Mesendoderm (in vitro differentiated cells): ENCODE measurements at regions not wholly inside any gene's neighbourhood (a gene's known extent, or its start where the extent isn't known, plus 50 kb on each side); places are given as distances from the start of the nearest gene placed in this dataset.
"Not testable (repeated sequence)": the region's sequence is repeated elsewhere in the genome, so short reads cannot be mapped to it uniquely, and the experiment has no call there.

Source experiments
- DNase-seq: peaks from one replicate; pipeline ENCODE4 v3.0.0; 2013
- H2AK5ac ChIP-seq: 2 replicates; pipeline ENCODE4 v1.6.1; 2013; ENCODE audit warnings: low read length, inconsistent platforms
- H2BK120ac ChIP-seq: 2 replicates; pipeline ENCODE4 v1.6.1; 2013; ENCODE audit warnings: low read depth, mild to moderate bottlenecking, low read length, moderate library complexity, mixed read lengths
- H2BK15ac ChIP-seq: replicated peaks from 2 replicates; pipeline ENCODE4 v1.6.1; 2013; ENCODE audit warnings: low read depth, mild to moderate bottlenecking, moderate library complexity
- H2BK5ac ChIP-seq: 2 replicates; pipeline ENCODE4 v1.6.1; 2013; ENCODE audit warnings: low read length, inconsistent platforms
- H3K18ac ChIP-seq: 2 replicates; pipeline ENCODE4 v1.6.1; 2013; ENCODE audit warnings: mild to moderate bottlenecking, low read length, mixed read lengths
- H3K23ac ChIP-seq: one replicate; pipeline ENCODE4 v1.6.1; 2013; ENCODE audit warnings: low read length
- H3K27ac ChIP-seq: 2 replicates; pipeline ENCODE4 v1.5.1; 2013; ENCODE audit warnings: low read depth, mild to moderate bottlenecking, inconsistent platforms, low read length, moderate library complexity
- H3K27me3 ChIP-seq: 2 replicates; pipeline ENCODE4 v1.6.1; 2013; ENCODE audit warnings: low read length, control low read depth, mild to moderate bottlenecking, inconsistent platforms; ENCODE audit not compliant: insufficient read depth, poor library complexity
- H3K36me3 ChIP-seq: 2 replicates; pipeline ENCODE4 v1.6.1; 2013; ENCODE audit warnings: low read length, inconsistent platforms; ENCODE audit not compliant: control insufficient read depth, insufficient read depth
- H3K4ac ChIP-seq: one replicate; pipeline ENCODE4 v1.6.1; 2013; ENCODE audit warnings: low read depth, mild to moderate bottlenecking, low read length, moderate library complexity
- H3K4me1 ChIP-seq: 2 replicates; pipeline ENCODE4 v1.6.1; 2013; ENCODE audit warnings: low read depth, low read length, inconsistent platforms; ENCODE audit not compliant: control insufficient read depth
- H3K4me2 ChIP-seq: 2 replicates; pipeline ENCODE4 v1.6.1; 2013; ENCODE audit warnings: low read length
- H3K4me3 ChIP-seq: 2 replicates; pipeline ENCODE4 v1.5.1; 2013; ENCODE audit warnings: mild to moderate bottlenecking, low read length
- H3K56ac ChIP-seq: one replicate; pipeline ENCODE4 v1.6.1; 2013; ENCODE audit warnings: low read length
- H3K79me1 ChIP-seq: 2 replicates; pipeline ENCODE4 v1.6.1; 2013; ENCODE audit warnings: low read length, inconsistent platforms
- H3K79me2 ChIP-seq: 2 replicates; pipeline ENCODE4 v1.6.1; 2013; ENCODE audit warnings: mild to moderate bottlenecking, low read length; ENCODE audit not compliant: control insufficient read depth, insufficient read depth
- H3K9ac ChIP-seq: 2 replicates; pipeline ENCODE4 v1.6.1; 2013; ENCODE audit warnings: low read length, inconsistent platforms
- H4K5ac ChIP-seq: one replicate; pipeline ENCODE4 v1.6.1; 2013; ENCODE audit warnings: low read length
- H4K8ac ChIP-seq: one replicate; pipeline ENCODE4 v1.6.1; 2013; ENCODE audit warnings: low read depth, mild to moderate bottlenecking, control low read depth, low read length, moderate library complexity
- WGBS: extraction: QIAGEN DNeasy Blood & Tissue Kit; methylation state at CpG from one replicate; pipeline ENCODE4 v1.1.7; 2013; ENCODE audit warnings: low lambda C conversion rate, missing lambda C conversion rate; ENCODE audit not compliant: insufficient coverage; ENCODE audit errors: extremely low coverage; 5-methylcytosine and 5-hydroxymethylcytosine counted together

DNA sequence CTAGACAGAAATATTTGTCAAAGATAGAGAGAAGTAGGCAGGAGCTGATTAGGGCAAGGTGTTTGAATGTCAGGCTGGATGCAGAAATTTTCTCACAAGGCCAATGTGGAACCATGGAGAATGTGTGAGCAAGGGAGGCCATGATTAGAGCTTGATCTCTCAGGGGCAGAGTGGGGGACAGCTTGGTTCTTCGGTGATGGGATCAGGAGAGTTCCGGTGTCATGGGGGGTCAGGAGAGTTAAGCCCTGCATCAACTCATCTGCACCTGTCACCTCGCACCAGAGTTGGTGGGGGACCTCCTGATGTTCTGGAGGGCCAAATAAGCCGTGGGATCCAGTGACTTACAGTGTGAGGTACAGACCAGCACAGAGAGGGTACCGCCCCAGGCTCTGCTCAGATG lies 175.1 kb upstream of the TPTE start:
- not testable (repeated sequence) for H2BK120ac ChIP-seq, H3K9ac ChIP-seq, H3K4me2 ChIP-seq, H3K23ac ChIP-seq, DNase-seq, H2AK5ac ChIP-seq, H3K27me3 ChIP-seq, H3K27ac ChIP-seq, H4K8ac ChIP-seq, H3K56ac ChIP-seq, H3K79me2 ChIP-seq, H4K5ac ChIP-seq, H3K4ac ChIP-seq, H3K4me3 ChIP-seq, H3K79me1 ChIP-seq, H3K4me1 ChIP-seq, H3K18ac ChIP-seq, H2BK5ac ChIP-seq, H3K36me3 ChIP-seq, H2BK15ac ChIP-seq
- no CpG with 5 or more reads among the region's 5 CpGs for WGBS

DNA sequence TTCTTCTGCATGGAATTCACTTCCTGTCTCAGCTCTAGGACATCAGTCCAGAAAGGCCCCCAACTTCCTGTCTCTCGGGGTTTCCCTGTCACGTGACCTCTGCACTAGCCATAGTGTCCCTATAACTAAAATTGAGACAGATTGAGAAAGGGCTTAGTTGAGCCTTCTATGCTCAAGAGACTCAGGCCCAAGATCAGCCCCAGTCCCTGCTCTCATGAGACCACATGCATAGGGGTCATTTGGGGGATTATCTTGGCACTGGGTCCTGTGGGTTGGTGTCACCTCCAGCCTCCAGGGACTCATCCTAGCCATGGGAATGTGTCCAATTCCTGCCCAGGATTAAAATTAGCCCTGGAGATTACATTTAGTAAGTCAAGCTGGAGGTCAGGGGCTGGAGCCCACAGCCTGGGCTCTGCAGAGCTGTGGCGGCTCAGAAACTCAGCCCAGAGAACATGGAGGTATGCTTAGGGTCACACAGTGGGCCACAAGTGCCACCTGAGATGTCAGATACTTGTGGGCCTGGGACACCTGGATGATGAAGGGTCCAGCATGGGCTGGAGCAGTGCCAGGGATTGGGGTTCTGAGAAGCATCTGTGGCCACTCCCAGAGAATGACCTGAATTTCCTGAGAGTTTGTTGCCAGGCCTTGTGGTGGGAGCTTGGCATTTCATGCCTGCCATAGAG lies 174.3 kb upstream of the TPTE start:
- H3K56ac ChIP-seq, H2BK120ac ChIP-seq, H3K27ac ChIP-seq, H4K5ac ChIP-seq, H4K8ac ChIP-seq, H3K23ac ChIP-seq, DNase-seq, H3K4me2 ChIP-seq, H2BK15ac ChIP-seq, H3K18ac ChIP-seq, H3K79me2 ChIP-seq, H3K36me3 ChIP-seq, H2BK5ac ChIP-seq, H3K9ac ChIP-seq, H3K4ac ChIP-seq, H2AK5ac ChIP-seq, H3K4me1 ChIP-seq, H3K79me1 ChIP-seq, H3K27me3 ChIP-seq: not testable (repeated sequence)
- WGBS: no CpG with 5 or more reads among the region's 3 CpGs
- peak overlapping the region; percentile 10 for H3K4me3 ChIP-seq

DNA sequence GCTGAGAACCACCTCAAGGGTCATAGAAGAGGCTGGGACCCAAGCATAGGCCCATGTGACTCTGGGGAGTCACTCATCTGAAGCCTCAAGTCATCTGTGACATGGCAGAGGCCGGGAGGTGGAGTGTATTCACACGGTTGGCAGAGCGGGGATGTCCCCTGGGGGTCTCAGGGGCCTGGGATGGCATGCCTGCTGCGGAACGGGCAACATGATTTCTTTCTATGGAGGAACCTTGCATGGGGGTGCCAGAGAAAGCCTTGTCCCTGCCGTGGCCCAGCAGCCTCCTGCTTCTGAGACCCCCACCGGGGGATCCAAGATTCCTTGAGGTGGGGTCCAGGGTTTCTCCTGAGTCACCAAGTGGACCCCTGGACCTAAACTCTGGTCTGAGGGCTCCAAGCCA lies 173.7 kb upstream of the TPTE start:
- H3K18ac ChIP-seq, H3K4me2 ChIP-seq, H2AK5ac ChIP-seq, H3K79me2 ChIP-seq, H3K9ac ChIP-seq, H3K36me3 ChIP-seq, H3K27me3 ChIP-seq, H3K79me1 ChIP-seq, H4K8ac ChIP-seq, H3K23ac ChIP-seq, H3K4me3 ChIP-seq, H3K56ac ChIP-seq, H2BK120ac ChIP-seq, DNase-seq, H2BK15ac ChIP-seq, H3K27ac ChIP-seq, H2BK5ac ChIP-seq, H3K4me1 ChIP-seq, H3K4ac ChIP-seq, H4K5ac ChIP-seq: not testable (repeated sequence)
- WGBS: no CpG with 5 or more reads among the region's 7 CpGs

DNA sequence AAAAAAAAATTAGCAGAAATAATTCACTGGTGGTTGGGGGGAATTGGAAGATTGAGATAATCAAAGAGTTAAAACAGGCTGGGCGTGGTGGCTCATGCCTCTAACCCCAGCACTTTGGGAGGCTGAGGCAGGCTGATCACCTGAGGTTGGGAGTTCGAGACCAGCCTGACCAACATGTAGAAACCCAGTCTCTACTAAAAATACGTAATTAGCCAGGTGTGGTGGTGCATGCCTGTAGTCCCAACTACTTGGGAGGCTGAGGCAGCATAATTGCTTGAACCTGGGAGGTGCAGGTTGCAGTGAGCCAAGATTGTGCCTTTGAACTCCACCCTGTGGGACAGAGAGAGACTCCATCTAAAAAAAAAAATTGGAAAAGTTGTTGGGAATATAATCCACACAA lies 173.2 kb upstream of the TPTE start:
- H3K9ac ChIP-seq, H3K27me3 ChIP-seq, H3K4me3 ChIP-seq, H2BK15ac ChIP-seq, H3K56ac ChIP-seq, H3K23ac ChIP-seq, H2BK5ac ChIP-seq, H3K79me2 ChIP-seq, H3K18ac ChIP-seq, H3K79me1 ChIP-seq, H3K4me1 ChIP-seq, H3K27ac ChIP-seq, H2AK5ac ChIP-seq, H4K8ac ChIP-seq, DNase-seq, H2BK120ac ChIP-seq, H3K36me3 ChIP-seq, H3K4ac ChIP-seq, H4K5ac ChIP-seq, H3K4me2 ChIP-seq: not testable (repeated sequence)
- no CpG with 5 or more reads among the region's 3 CpGs for WGBS

DNA sequence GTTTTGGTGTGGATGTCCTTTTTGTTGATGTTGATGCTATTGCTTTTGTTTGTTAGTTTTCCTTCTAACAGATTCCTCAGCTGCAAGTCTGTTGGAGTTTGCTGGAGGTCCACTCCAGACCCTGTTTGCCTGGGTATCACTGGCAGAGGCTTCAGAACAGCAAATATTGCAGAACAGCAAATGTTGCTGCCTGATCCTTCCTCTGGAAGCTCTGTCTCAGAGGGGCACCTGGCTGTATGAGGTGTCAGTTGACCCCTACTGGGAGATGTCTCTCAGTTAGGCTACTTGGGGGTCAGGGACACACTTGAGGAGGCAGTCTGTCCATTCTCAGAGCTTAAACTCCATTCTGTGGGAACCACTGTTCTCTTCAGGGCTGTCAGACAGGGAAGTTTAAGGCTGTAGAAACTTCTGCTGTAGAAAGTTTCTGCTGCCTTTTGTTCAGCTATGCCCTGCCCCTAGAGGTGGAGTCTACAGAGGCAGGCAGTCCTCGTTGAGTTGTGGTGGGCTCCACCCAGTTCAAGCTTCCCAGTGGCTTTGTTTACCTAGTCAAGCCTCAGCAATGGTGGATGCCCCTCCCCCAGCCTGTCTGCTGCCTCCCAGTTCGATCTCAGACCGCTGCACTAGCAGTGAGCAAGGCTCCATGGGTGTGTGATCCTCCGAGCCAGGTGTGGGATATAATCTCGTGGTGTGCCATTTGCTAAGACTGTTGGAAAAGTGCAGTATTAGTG lies 166.4 kb upstream of the TPTE start:
- H3K79me2 ChIP-seq, H3K9ac ChIP-seq, H2BK120ac ChIP-seq, H3K36me3 ChIP-seq, H4K8ac ChIP-seq, H3K79me1 ChIP-seq, DNase-seq, H3K18ac ChIP-seq, H3K4me3 ChIP-seq, H4K5ac ChIP-seq, H3K27me3 ChIP-seq, H3K56ac ChIP-seq, H3K4me2 ChIP-seq, H2BK5ac ChIP-seq, H3K23ac ChIP-seq, H2BK15ac ChIP-seq, H2AK5ac ChIP-seq, H3K4ac ChIP-seq, H3K4me1 ChIP-seq, H3K27ac ChIP-seq: not testable (repeated sequence)
- WGBS: no CpG with 5 or more reads among the region's 5 CpGs

DNA sequence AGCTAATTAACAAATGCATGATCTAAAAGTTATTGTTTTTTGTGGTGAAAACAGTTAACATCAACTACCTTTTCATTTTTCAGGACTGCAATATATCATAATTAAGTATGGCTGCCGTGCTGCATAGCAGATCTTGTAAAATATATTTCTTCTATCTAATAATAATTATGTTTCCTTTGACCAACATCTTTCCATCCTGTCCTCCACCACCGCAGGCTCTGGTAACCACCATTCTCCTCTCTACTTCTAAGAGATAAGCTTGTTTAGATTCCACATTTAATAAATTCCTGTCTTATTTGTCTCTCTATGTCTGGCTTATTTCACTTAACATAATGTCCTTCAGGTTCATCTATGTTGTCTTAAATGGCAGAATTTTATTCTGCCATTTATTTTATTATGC lies 162.3 kb upstream of the TPTE start:
- not testable (repeated sequence) for H3K4me3 ChIP-seq, H3K4ac ChIP-seq, H3K27me3 ChIP-seq, H3K27ac ChIP-seq, DNase-seq, H3K4me2 ChIP-seq, H2BK15ac ChIP-seq, H3K23ac ChIP-seq, H3K36me3 ChIP-seq, H3K79me1 ChIP-seq, H4K5ac ChIP-seq, H2BK5ac ChIP-seq, H2BK120ac ChIP-seq, H4K8ac ChIP-seq, H3K18ac ChIP-seq, H3K4me1 ChIP-seq, H3K56ac ChIP-seq, H2AK5ac ChIP-seq, H3K79me2 ChIP-seq, H3K9ac ChIP-seq
- WGBS: no CpG with 5 or more reads among the region's 2 CpGs
